GM18870 (cell line): ENCODE measurements at regions not wholly inside any gene's neighbourhood (a gene's known extent, or its start where the extent isn't known, plus 50 kb on each side); places are given as distances from the start of the nearest gene placed in this dataset.

Experiments
- ATAC-seq: cut with Tn5 transposase; IDR thresholded peaks from one replicate; pipeline ENCODE4 v1.9.1; 2021; ENCODE audit warnings: moderate library complexity; ENCODE audit not compliant: unreplicated experiment

- no peak for ATAC-seq
Measured at GRCh38 chr7:46741938-46742540, 821.0 kb upstream of the IGFBP3 start.

- ATAC-seq = no peak
Measured at GRCh38 chr7:46741181-46741580, 820.1 kb upstream of the IGFBP3 start.

GRCh38 chr7:46739518-46740234 is 818.6 kb upstream of the IGFBP3 start:
- no peak for ATAC-seq

- no peak for ATAC-seq
Measured at GRCh38 chr7:46738796-46739195, 817.7 kb upstream of the IGFBP3 start.

- ATAC-seq = no peak
Measured at GRCh38 chr7:46738165-46738564, 817.1 kb upstream of the IGFBP3 start.

- ATAC-seq = no peak
Measured at GRCh38 chr7:46725838-46726237, 804.8 kb upstream of the IGFBP3 start.

- no peak for ATAC-seq
Measured at GRCh38 chr7:46725136-46725535, 804.1 kb upstream of the IGFBP3 start.

GRCh38 chr7:46723742-46724141 is 802.7 kb upstream of the IGFBP3 start:
- no peak for ATAC-seq

- ATAC-seq = no peak
Measured at GRCh38 chr7:46723003-46723402, 801.9 kb upstream of the IGFBP3 start.

GRCh38 chr7:46720761-46721160 is 799.7 kb upstream of the IGFBP3 start:
- ATAC-seq = no peak

- no peak for ATAC-seq
Measured at GRCh38 chr7:46719616-46720015, 798.5 kb upstream of the IGFBP3 start.

GRCh38 chr7:46716926-46717325 is 795.9 kb upstream of the IGFBP3 start:
- ATAC-seq = no peak

- no peak for ATAC-seq
Measured at GRCh38 chr7:46715579-46715978, 794.5 kb upstream of the IGFBP3 start.

- ATAC-seq = no peak
Measured at GRCh38 chr7:46714904-46715303, 793.8 kb upstream of the IGFBP3 start.

- ATAC-seq = no peak
Measured at GRCh38 chr7:46713868-46714596, 793.0 kb upstream of the IGFBP3 start.

- no peak for ATAC-seq
Measured at GRCh38 chr7:46710927-46711326, 789.9 kb upstream of the IGFBP3 start.

- ATAC-seq = no peak
Measured at GRCh38 chr7:46707973-46708372, 786.9 kb upstream of the IGFBP3 start.

GRCh38 chr7:46705386-46706255 is 784.5 kb upstream of the IGFBP3 start:
- ATAC-seq = no peak

GRCh38 chr7:46696741-46697140 is 775.7 kb upstream of the IGFBP3 start:
- ATAC-seq = no peak

GRCh38 chr7:46695051-46695708 is 774.1 kb upstream of the IGFBP3 start:
- peak; percentile 67 for ATAC-seq

- ATAC-seq = no peak
Measured at GRCh38 chr7:46694058-46694457, 773.0 kb upstream of the IGFBP3 start.
